CD14-positive monocyte (primary cell): ENCODE measurements at regions not wholly inside any gene's neighbourhood (a gene's known extent, or its start where the extent isn't known, plus 50 kb on each side); places are given as distances from the start of the nearest gene placed in this dataset.

Experiments used
- DNase-seq, 3 donors: peaks; one replicate each; pipeline ENCODE4 v3.0.0-alpha.2; 2011 to 2022
- H2AFZ ChIP-seq: 2 replicates; pipeline ENCODE4 v1.6.0; 2012; ENCODE audit warnings: mild to moderate bottlenecking, low read depth, low read length, inconsistent platforms; ENCODE audit not compliant: insufficient read depth, poor library complexity, severe bottlenecking
- H3K27ac ChIP-seq, 2 donors: 1 replicate in 1 of 2; 2 replicates in 1 of 2; pipeline ENCODE4 v1.5.1; 2012 to 2013; ENCODE audit warnings: low read length in 2 of 2, control low read depth in 1 of 2, inconsistent platforms in 1 of 2, low read depth in 1 of 2, mild to moderate bottlenecking in 1 of 2
- H3K27me3 ChIP-seq, 2 donors: one replicate each; pipeline versions ENCODE4 v1.6.0 to v1.6.1; 2011 to 2013; ENCODE audit warnings: low read length in 2 of 2; ENCODE audit not compliant: control insufficient read depth in 2 of 2, insufficient read depth in 2 of 2
- H3K36me3 ChIP-seq, 2 donors: replicated peaks in 1 of 2; 1 replicate in 1 of 2; 2 replicates in 1 of 2; pipeline versions ENCODE4 v1.5.1 to v1.6.1; 2012 to 2013; ENCODE audit warnings: low read length in 2 of 2, control low read depth in 1 of 2, inconsistent platforms in 1 of 2, mild to moderate bottlenecking in 1 of 2; ENCODE audit not compliant: insufficient read depth in 2 of 2, control insufficient read depth in 1 of 2
- H3K4me1 ChIP-seq, 2 donors: 1 replicate in 1 of 2; 2 replicates in 1 of 2; pipeline versions ENCODE4 v1.5.1 to v1.6.1; 2012 to 2013; ENCODE audit warnings: low read length in 2 of 2, control low read depth in 1 of 2, inconsistent platforms in 1 of 2, mild to moderate bottlenecking in 1 of 2, moderate library complexity in 1 of 2; ENCODE audit not compliant: insufficient read depth in 2 of 2, control insufficient read depth in 1 of 2
- H3K4me2 ChIP-seq: replicated peaks from 2 replicates; pipeline ENCODE3; 2012; ENCODE audit warnings: low read length, moderate library complexity, mild to moderate bottlenecking; ENCODE audit not compliant: poor library complexity, severe bottlenecking; ENCODE audit errors: extremely low read depth
- H3K4me3 ChIP-seq, 3 experiments: fragments of 200-600 bp in 1 of 3; sonication (generic) in 1 of 3; replicated peaks in 1 of 3; 1 replicate in 2 of 3; 2 replicates in 1 of 3; pipeline ENCODE4 v1.5.1; 2011 to 2013; ENCODE audit warnings: low read length in 3 of 3, mild to moderate bottlenecking in 3 of 3, control low read depth in 2 of 3, low read depth in 2 of 3, inconsistent platforms in 1 of 3, moderate library complexity in 1 of 3
- H3K79me2 ChIP-seq: 2 replicates; pipeline ENCODE4 v1.6.0; 2012; ENCODE audit warnings: mild to moderate bottlenecking, control low read depth, inconsistent platforms, low read length, moderate library complexity; ENCODE audit not compliant: insufficient read depth
- H3K9ac ChIP-seq: 2 replicates; pipeline ENCODE4 v1.6.0; 2017; ENCODE audit warnings: low read length, mild to moderate bottlenecking; ENCODE audit not compliant: insufficient read depth, poor library complexity, severe bottlenecking
- H3K9me3 ChIP-seq, 2 donors: replicated peaks in 1 of 2; 1 replicate in 1 of 2; 2 replicates in 1 of 2; pipeline versions ENCODE4 v1.5.1 to v1.6.1; 2012 to 2013; ENCODE audit warnings: low read length in 2 of 2, control low read depth in 1 of 2; ENCODE audit not compliant: control insufficient read depth in 1 of 2, insufficient read depth in 1 of 2
- H4K20me1 ChIP-seq: 2 replicates; pipeline ENCODE4 v1.6.0; 2012; ENCODE audit warnings: mild to moderate bottlenecking, low read length, control low read depth, moderate library complexity; ENCODE audit not compliant: insufficient read depth
- H3K27ac Mint-ChIP-seq, 7 donors: one replicate each; pipeline ENCODE4 v1.8.0; 2020; ENCODE audit warnings: mild to moderate bottlenecking in 7 of 7, mixed read lengths in 7 of 7, moderate library complexity in 6 of 7, inconsistent platforms in 2 of 7
- H3K27me3 Mint-ChIP-seq, 3 donors: one replicate each; pipeline ENCODE4 v1.8.0; 2021 to 2022; ENCODE audit warnings: low read depth in 3 of 3, mild to moderate bottlenecking in 3 of 3, mixed read lengths in 3 of 3, moderate library complexity in 3 of 3, inconsistent platforms in 1 of 3
- H3K36me3 Mint-ChIP-seq, 2 donors: one replicate each; pipeline ENCODE4 v1.8.0; 2020; ENCODE audit warnings: mixed read lengths in 2 of 2, inconsistent platforms in 1 of 2, mild to moderate bottlenecking in 1 of 2
- H3K4me1 Mint-ChIP-seq: one replicate; pipeline ENCODE4 v1.8.0; 2020; ENCODE audit warnings: mild to moderate bottlenecking, mixed read lengths
- H3K4me3 Mint-ChIP-seq, 2 donors: one replicate each; pipeline ENCODE4 v1.8.0; 2020; ENCODE audit warnings: mild to moderate bottlenecking in 2 of 2, mixed read lengths in 2 of 2, moderate library complexity in 1 of 2
- H3K9me3 Mint-ChIP-seq, 7 donors: one replicate each; pipeline ENCODE4 v1.8.0; 2020 to 2022; ENCODE audit warnings: mixed read lengths in 7 of 7, mild to moderate bottlenecking in 6 of 7, moderate library complexity in 6 of 7, inconsistent platforms in 2 of 7
- WGBS: methylation state at CpG from one replicate; pipeline ENCODE4 v1.1.5; 2013; ENCODE audit warnings: missing lambda C conversion rate; ENCODE audit not compliant: insufficient coverage; 5-methylcytosine and 5-hydroxymethylcytosine counted together
- intact Hi-C, 2 donors: fragments of 100-400 bp; cut with micrococcal nuclease; formaldehyde crosslinking; loops; one replicate each; pipeline versions ENCODE4 v1.15.0 to v1.15.1; 2023
- TF ChIP-seq, protein P1 (sequence below): fragments of 200-600 bp; IDR thresholded peaks from one replicate; pipeline ENCODE4 v1.8.0; 2022; ENCODE audit warnings: antibody characterized with exemption, mild to moderate bottlenecking

DNA sequence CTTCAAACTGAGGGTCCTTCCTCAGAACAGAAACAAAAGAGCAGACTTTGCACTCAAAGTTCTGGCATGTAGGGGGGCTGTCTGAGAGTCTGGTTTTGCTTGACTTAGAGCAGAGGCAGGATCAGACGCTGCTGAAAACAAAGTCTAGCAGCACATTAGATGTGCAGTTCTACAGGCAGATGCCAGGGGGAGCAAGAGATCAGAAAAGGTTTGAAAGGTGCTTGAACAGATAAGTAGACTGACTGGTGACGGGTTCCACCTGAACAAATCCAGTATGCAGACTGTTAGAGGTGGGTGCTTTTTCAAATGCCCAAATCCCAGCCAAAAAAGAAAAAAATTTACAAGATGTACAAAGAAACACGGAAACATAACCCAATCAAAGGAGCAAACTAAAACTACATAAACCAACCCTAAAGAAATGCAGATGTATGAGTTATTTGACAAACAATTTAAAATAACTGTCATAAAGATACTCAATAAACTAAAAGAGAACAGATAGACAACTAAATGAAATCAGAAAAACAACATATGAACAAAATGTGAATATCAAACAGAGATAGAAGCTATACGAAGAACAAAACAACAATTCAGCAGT lies 194.7 kb upstream of the FREM1 start:
- H3K27ac Mint-ChIP-seq: no peak overlapping the region
- no peak overlapping the region for H3K4me3 ChIP-seq
- H3K4me3 Mint-ChIP-seq: no peak overlapping the region
- no peaks in the 10 kb centered on the region for H3K9me3 ChIP-seq
- H3K36me3 Mint-ChIP-seq: no peaks in the 10 kb centered on the region
- H3K27me3 ChIP-seq: no peaks in the 10 kb centered on the region
- H3K4me1 ChIP-seq: no peaks in the 10 kb centered on the region
- peak in 2 of 3 donors; percentile 1 to 5 for DNase-seq
- H3K27me3 Mint-ChIP-seq: peaks cover 0 to 3% (median 0%) of the 10 kb centered on the region in 3 donors
- intact Hi-C loops: no loop called here
- H3K4me1 Mint-ChIP-seq: no peaks in the 10 kb centered on the region
- H3K9me3 Mint-ChIP-seq: peaks cover 0 to 2% (median 0%) of the 10 kb centered on the region in 7 donors
- no peak overlapping the region for H3K27ac ChIP-seq
- H3K4me2 ChIP-seq: no peak overlapping the region
- H3K79me2 ChIP-seq: no peaks in the 10 kb centered on the region
- H4K20me1 ChIP-seq: no peaks in the 10 kb centered on the region
- no peak overlapping the region for H3K9ac ChIP-seq
- H2AFZ ChIP-seq: no peak overlapping the region
- TF ChIP-seq, protein P1, sequence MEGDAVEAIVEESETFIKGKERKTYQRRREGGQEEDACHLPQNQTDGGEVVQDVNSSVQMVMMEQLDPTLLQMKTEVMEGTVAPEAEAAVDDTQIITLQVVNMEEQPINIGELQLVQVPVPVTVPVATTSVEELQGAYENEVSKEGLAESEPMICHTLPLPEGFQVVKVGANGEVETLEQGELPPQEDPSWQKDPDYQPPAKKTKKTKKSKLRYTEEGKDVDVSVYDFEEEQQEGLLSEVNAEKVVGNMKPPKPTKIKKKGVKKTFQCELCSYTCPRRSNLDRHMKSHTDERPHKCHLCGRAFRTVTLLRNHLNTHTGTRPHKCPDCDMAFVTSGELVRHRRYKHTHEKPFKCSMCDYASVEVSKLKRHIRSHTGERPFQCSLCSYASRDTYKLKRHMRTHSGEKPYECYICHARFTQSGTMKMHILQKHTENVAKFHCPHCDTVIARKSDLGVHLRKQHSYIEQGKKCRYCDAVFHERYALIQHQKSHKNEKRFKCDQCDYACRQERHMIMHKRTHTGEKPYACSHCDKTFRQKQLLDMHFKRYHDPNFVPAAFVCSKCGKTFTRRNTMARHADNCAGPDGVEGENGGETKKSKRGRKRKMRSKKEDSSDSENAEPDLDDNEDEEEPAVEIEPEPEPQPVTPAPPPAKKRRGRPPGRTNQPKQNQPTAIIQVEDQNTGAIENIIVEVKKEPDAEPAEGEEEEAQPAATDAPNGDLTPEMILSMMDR: peak; percentile 68
- WGBS: 0% methylated on average over 1 of the region's 4 CpGs
- H3K36me3 ChIP-seq: no peaks in the 10 kb centered on the region

DNA sequence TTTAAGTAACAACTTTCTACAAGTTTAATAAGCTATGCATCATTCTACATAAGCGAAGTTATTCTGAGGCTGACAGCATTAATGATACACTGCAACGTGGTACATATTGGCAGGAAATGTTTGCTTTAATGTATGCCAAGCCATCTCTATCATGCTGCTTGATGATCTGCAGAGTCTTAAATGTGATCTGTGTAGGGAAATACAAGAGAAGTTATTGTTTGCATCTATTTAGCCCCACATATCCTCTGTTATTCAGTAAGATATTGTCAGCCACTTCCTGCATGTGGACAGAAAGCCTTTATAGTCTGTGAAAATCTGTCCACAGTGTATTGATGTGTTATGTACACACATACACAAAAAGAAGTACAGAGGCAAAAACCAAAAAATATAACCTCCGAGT lies 193.1 kb upstream of the FREM1 start:
- intact Hi-C loops: no loop called here
- Mint-ChIP-seq H3K9me3 (peaks cover 0 to 3% (median 0%) of the 10 kb centered on the region in 7 donors), H3K4me1 (no peaks in the 10 kb centered on the region), H3K27me3 (peaks cover 0 to 3% (median 0%) of the 10 kb centered on the region in 3 donors), H3K27ac (no peak overlapping the region), H3K4me3 (no peak overlapping the region), H3K36me3 (no peaks in the 10 kb centered on the region)
- H3K27ac ChIP-seq: no peak overlapping the region
- H4K20me1 ChIP-seq: no peaks in the 10 kb centered on the region
- no peaks in the 10 kb centered on the region for H3K27me3 ChIP-seq
- no peaks in the 10 kb centered on the region for H3K4me1 ChIP-seq
- no peak overlapping the region for H2AFZ ChIP-seq
- H3K9ac ChIP-seq: no peak overlapping the region
- no peak for DNase-seq
- no peaks in the 10 kb centered on the region for H3K79me2 ChIP-seq
- no peak overlapping the region for H3K4me2 ChIP-seq
- WGBS: no CpG with 5 or more reads among the region's 3 CpGs
- no peaks in the 10 kb centered on the region for H3K9me3 ChIP-seq
- TF ChIP-seq, protein P1: no peak
- no peaks in the 10 kb centered on the region for H3K36me3 ChIP-seq
- no peak overlapping the region for H3K4me3 ChIP-seq
